ENCODE measurements at regions not wholly inside any gene's neighbourhood (a gene's known extent, or its start where the extent isn't known, plus 50 kb on each side); places are given as distances from the start of the nearest gene placed in this dataset.

DNA sequence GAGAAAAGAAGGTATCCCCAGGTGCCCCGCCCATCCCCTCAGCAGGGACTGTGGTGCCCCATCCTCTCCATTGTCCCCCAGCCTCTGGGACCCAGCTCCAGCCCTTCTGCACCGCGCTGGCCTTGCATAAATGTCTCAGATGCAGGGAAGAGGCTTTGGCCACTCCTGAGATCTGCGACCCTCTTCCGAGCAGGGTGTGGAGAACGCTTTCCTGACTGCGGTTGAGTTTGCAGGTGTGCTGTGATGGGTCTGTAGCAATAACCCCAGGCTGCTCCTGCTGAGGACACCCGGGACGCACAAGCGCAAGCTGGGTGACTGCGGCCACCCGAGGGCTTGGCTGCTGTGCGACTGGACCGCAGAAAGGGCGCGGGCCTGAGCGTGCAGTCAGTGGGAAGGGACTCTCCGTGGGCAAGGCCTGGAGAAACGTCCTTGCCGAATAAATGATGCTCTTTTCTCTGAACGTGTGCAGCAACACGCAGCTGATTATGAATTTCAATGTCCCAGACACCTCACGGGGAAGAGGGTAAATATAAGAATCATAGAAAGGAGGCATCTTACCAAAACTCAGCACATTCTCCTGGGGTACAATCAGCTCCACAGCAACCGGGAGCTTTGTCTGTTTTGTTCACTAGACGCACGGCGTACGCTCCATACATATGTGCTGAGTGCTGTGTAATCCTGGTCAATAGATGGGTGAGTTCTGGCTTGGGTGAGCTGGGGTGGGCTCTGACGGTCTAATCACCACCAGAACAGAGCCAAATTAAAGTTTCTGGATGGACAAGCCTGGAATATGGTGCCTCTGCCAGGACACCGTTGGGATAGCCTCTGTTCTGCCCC is 67.5 kb upstream of the ZNF516 start:
- Histone ChIP-seq H3K27me3 (ENCODE audit: insufficient read depth, low read length) (no peaks in the 10 kb centered on the region), H3K9me3 (ENCODE audit: low read depth, low read length) (no peaks in the 10 kb centered on the region), H3K4me1 (ENCODE audit: insufficient read depth, low read length) (peaks cover 27% of the 10 kb centered on the region), H3K4me3 (ENCODE audit: insufficient read depth, low read length) (no peak overlapping the region), H3K27ac (ENCODE audit: low read depth, low read length) (no peak overlapping the region), H3K36me3 (ENCODE audit: insufficient read depth, low read length) (no peaks in the 10 kb centered on the region), H3K4me2 (ENCODE audit: insufficient read depth, low read length) (no peak overlapping the region), H3K79me2 (ENCODE audit: insufficient read depth, low read length) (no peaks in the 10 kb centered on the region), H2AFZ (ENCODE audit: low read length) (no peak overlapping the region), H4K20me1 (ENCODE audit: insufficient read depth, low read length) (no peaks in the 10 kb centered on the region)
- no peak for DNase-seq (ENCODE audit: insufficient read length, low spot score, missing footprints)
- TF ChIP-seq, protein P1, sequence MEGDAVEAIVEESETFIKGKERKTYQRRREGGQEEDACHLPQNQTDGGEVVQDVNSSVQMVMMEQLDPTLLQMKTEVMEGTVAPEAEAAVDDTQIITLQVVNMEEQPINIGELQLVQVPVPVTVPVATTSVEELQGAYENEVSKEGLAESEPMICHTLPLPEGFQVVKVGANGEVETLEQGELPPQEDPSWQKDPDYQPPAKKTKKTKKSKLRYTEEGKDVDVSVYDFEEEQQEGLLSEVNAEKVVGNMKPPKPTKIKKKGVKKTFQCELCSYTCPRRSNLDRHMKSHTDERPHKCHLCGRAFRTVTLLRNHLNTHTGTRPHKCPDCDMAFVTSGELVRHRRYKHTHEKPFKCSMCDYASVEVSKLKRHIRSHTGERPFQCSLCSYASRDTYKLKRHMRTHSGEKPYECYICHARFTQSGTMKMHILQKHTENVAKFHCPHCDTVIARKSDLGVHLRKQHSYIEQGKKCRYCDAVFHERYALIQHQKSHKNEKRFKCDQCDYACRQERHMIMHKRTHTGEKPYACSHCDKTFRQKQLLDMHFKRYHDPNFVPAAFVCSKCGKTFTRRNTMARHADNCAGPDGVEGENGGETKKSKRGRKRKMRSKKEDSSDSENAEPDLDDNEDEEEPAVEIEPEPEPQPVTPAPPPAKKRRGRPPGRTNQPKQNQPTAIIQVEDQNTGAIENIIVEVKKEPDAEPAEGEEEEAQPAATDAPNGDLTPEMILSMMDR (IDR thresholded peaks at IDR 0.05; ENCODE audit: extremely low read depth, low read depth, low read length) = no peak

- no peaks in the 10 kb centered on the region for H3K36me3 ChIP-seq (ENCODE audit: insufficient read depth, low read length)
- no peaks in the 10 kb centered on the region for H3K79me2 ChIP-seq (ENCODE audit: insufficient read depth, low read length)
- peaks cover 8% of the 10 kb centered on the region for H3K4me1 ChIP-seq (ENCODE audit: insufficient read depth, low read length)
- peak overlapping the region; percentile 24 for H3K4me2 ChIP-seq (ENCODE audit: insufficient read depth, low read length)
- H3K9me3 ChIP-seq (ENCODE audit: low read depth, low read length) = no peaks in the 10 kb centered on the region
- H2AFZ ChIP-seq (ENCODE audit: low read length) = peak overlapping the region; percentile 23
- no peak overlapping the region for H3K27ac ChIP-seq (ENCODE audit: low read depth, low read length)
- H4K20me1 ChIP-seq (ENCODE audit: insufficient read depth, low read length) = no peaks in the 10 kb centered on the region
- no peak overlapping the region for H3K4me3 ChIP-seq (ENCODE audit: insufficient read depth, low read length)
- H3K27me3 ChIP-seq (ENCODE audit: insufficient read depth, low read length) = no peaks in the 10 kb centered on the region
- no peak for DNase-seq (ENCODE audit: insufficient read length, low spot score, missing footprints)
- TF ChIP-seq, protein P1 (IDR thresholded peaks at IDR 0.05; ENCODE audit: extremely low read depth, low read depth, low read length) = no peak
Measured at GRCh38 chr18:76558881-76559667, 64.0 kb upstream of the ZNF516 start.

DNA sequence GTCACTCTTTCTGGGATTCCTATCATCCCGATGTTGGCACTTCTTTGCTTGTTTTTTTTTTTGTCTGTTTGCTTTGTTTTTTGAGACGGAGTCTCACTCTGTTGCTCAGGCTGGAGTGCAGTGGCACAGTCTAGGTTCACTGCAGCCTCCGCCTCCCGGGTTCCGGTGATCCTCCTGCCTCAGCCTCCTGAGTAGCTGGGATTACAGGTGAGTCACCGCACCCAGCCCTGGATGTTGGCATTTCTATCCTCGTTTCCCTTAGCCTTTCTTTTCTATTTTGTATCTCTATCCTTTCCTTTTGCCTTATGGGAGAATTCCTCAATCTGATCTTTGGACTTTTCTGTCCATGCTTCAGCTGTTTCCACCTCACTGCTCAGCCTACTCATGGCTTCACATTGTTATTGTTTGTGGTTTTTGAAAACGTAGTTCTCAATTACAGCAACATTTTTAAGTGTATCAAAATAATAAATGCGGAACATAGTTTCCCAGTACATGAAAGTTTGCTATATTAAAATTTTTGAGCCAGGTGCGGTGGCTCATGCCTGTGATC is 62.1 kb upstream of the ZNF516 start:
- Histone ChIP-seq H3K9me3 (ENCODE audit: low read depth, low read length) (no peaks in the 10 kb centered on the region), H3K4me2 (ENCODE audit: insufficient read depth, low read length) (no peak overlapping the region), H2AFZ (ENCODE audit: low read length) (no peak overlapping the region), H3K36me3 (ENCODE audit: insufficient read depth, low read length) (no peaks in the 10 kb centered on the region), H4K20me1 (ENCODE audit: insufficient read depth, low read length) (no peaks in the 10 kb centered on the region), H3K79me2 (ENCODE audit: insufficient read depth, low read length) (no peaks in the 10 kb centered on the region), H3K4me1 (ENCODE audit: insufficient read depth, low read length) (peaks cover 4% of the 10 kb centered on the region), H3K27me3 (ENCODE audit: insufficient read depth, low read length) (no peaks in the 10 kb centered on the region), H3K4me3 (ENCODE audit: insufficient read depth, low read length) (no peak overlapping the region), H3K27ac (ENCODE audit: low read depth, low read length) (no peak overlapping the region)
- TF ChIP-seq, protein P1 (IDR thresholded peaks at IDR 0.05; ENCODE audit: extremely low read depth, low read depth, low read length) = no peak
- no peak for DNase-seq (ENCODE audit: insufficient read length, low spot score, missing footprints)

All from osteoblast (primary cell).